ENCODE measurements at regions not wholly inside any gene's neighbourhood (a gene's known extent, or its start where the extent isn't known, plus 50 kb on each side); places are given as distances from the start of the nearest gene placed in this dataset.
"Not testable (repeated sequence)": the region's sequence is repeated elsewhere in the genome, so short reads cannot be mapped to it uniquely, and the experiment has no call there.

GRCh38 chr2:89026296-89026695 is 334.8 kb downstream of the RPIA start:
- not testable (repeated sequence) for DNase-seq

GRCh38 chr2:89027115-89027514 is 335.6 kb downstream of the RPIA start:
- not testable (repeated sequence) for DNase-seq

- DNase-seq: not testable (repeated sequence)
Measured at GRCh38 chr2:89027536-89027935, 336.1 kb downstream of the RPIA start.

GRCh38 chr2:89029257-89029656 is 337.8 kb downstream of the RPIA start:
- DNase-seq: not testable (repeated sequence)

- not testable (repeated sequence) for DNase-seq
Measured at GRCh38 chr2:89048138-89049066, 356.9 kb downstream of the RPIA start.

- not testable (repeated sequence) for DNase-seq
Measured at GRCh38 chr2:89058616-89059015, 367.1 kb downstream of the RPIA start.

- not testable (repeated sequence) for DNase-seq
Measured at GRCh38 chr2:89061174-89061573, 369.7 kb downstream of the RPIA start.

GRCh38 chr2:89076771-89077170 is 385.3 kb downstream of the RPIA start:
- not testable (repeated sequence) for DNase-seq

- DNase-seq: not testable (repeated sequence)
Measured at GRCh38 chr2:89092911-89093310, 401.4 kb downstream of the RPIA start.

GRCh38 chr2:89095060-89095459 is 403.6 kb downstream of the RPIA start:
- DNase-seq: not testable (repeated sequence)

- DNase-seq: not testable (repeated sequence)
Measured at GRCh38 chr2:89102587-89102986, 411.1 kb downstream of the RPIA start.

GRCh38 chr2:89106369-89107019 is 415.0 kb downstream of the RPIA start:
- not testable (repeated sequence) for DNase-seq

GRCh38 chr2:89112434-89112833 is 421.0 kb downstream of the RPIA start:
- not testable (repeated sequence) for DNase-seq

- not testable (repeated sequence) for DNase-seq
Measured at GRCh38 chr2:89113286-89113685, 421.8 kb downstream of the RPIA start.

GRCh38 chr2:89129440-89129839 is 438.0 kb downstream of the RPIA start:
- not testable (repeated sequence) for DNase-seq

GRCh38 chr2:89130665-89131308 is 439.3 kb downstream of the RPIA start:
- DNase-seq: not testable (repeated sequence)

GRCh38 chr2:89142959-89143358 is 451.5 kb downstream of the RPIA start:
- DNase-seq: not testable (repeated sequence)

- not testable (repeated sequence) for DNase-seq
Measured at GRCh38 chr2:89145342-89145741, 453.9 kb downstream of the RPIA start.

GRCh38 chr2:89148256-89148655 is 456.8 kb downstream of the RPIA start:
- not testable (repeated sequence) for DNase-seq

- not testable (repeated sequence) for DNase-seq
Measured at GRCh38 chr2:89151699-89152098, 460.2 kb downstream of the RPIA start.

- not testable (repeated sequence) for DNase-seq
Measured at GRCh38 chr2:89152501-89152900, 461.0 kb downstream of the RPIA start.

GRCh38 chr2:89153210-89153609 is 461.7 kb downstream of the RPIA start:
- DNase-seq: not testable (repeated sequence)

GRCh38 chr2:89154247-89154682 is 462.8 kb downstream of the RPIA start:
- not testable (repeated sequence) for DNase-seq

All from stimulated activated naive CD4-positive, alpha-beta T cell treated with Interleukin-2 at 50 U/mL for 16 hours (primary cell).